ENCODE measurements at regions not wholly inside any gene's neighbourhood (a gene's known extent, or its start where the extent isn't known, plus 50 kb on each side); places are given as distances from the start of the nearest gene placed in this dataset.

GRCh38 chr16:11445486-11445885 lies 100.2 kb downstream of the RMI2 start:
- DNase-seq (ENCODE audit: low spot score) = no peak

- no peak for DNase-seq (ENCODE audit: low spot score)
Observed at GRCh38 chr16:11446566-11447119, 101.4 kb downstream of the RMI2 start.

GRCh38 chr16:11447272-11447671 lies 102.0 kb downstream of the RMI2 start:
- DNase-seq (ENCODE audit: low spot score) = no peak

- no peak for DNase-seq (ENCODE audit: low spot score)
Observed at GRCh38 chr16:11447836-11448235, 102.6 kb downstream of the RMI2 start.

- DNase-seq (ENCODE audit: low spot score) = no peak
Observed at GRCh38 chr16:11448796-11449416, 103.6 kb downstream of the RMI2 start.

GRCh38 chr16:11449716-11450115 lies 104.5 kb downstream of the RMI2 start:
- DNase-seq (ENCODE audit: low spot score) = no peak

- DNase-seq (ENCODE audit: low spot score) = no peak
Observed at GRCh38 chr16:11450136-11450535, 104.9 kb downstream of the RMI2 start.

- no peak for DNase-seq (ENCODE audit: low spot score)
Observed at GRCh38 chr16:11452298-11452697, 107.0 kb downstream of the RMI2 start.

- DNase-seq (ENCODE audit: low spot score) = no peak
Observed at GRCh38 chr16:11452746-11453389, 107.6 kb downstream of the RMI2 start.

GRCh38 chr16:11456741-11457140 lies 111.5 kb downstream of the RMI2 start:
- DNase-seq (ENCODE audit: low spot score) = no peak

GRCh38 chr16:11459722-11460121 lies 114.5 kb downstream of the RMI2 start:
- no peak for DNase-seq (ENCODE audit: low spot score)

GRCh38 chr16:11460820-11461594 lies 115.7 kb downstream of the RMI2 start:
- DNase-seq (ENCODE audit: low spot score) = no peak

- DNase-seq (ENCODE audit: low spot score) = no peak
Observed at GRCh38 chr16:11461595-11461990, 116.3 kb downstream of the RMI2 start.

GRCh38 chr16:11462036-11462435 lies 116.8 kb downstream of the RMI2 start:
- no peak for DNase-seq (ENCODE audit: low spot score)

- no peak for DNase-seq (ENCODE audit: low spot score)
Observed at GRCh38 chr16:11462861-11463260, 117.6 kb downstream of the RMI2 start.

GRCh38 chr16:11464241-11464640 lies 119.0 kb downstream of the RMI2 start:
- DNase-seq (ENCODE audit: low spot score) = no peak

- no peak for DNase-seq (ENCODE audit: low spot score)
Observed at GRCh38 chr16:11465675-11466074, 120.4 kb downstream of the RMI2 start.

GRCh38 chr16:11470676-11471415 lies 115.9 kb downstream of the LITAF start:
- DNase-seq (ENCODE audit: low spot score) = no peak

- DNase-seq (ENCODE audit: low spot score) = no peak
Observed at GRCh38 chr16:11471548-11471947, 115.2 kb downstream of the LITAF start.

GRCh38 chr16:11472410-11472809 lies 114.3 kb downstream of the LITAF start:
- DNase-seq (ENCODE audit: low spot score) = no peak

GRCh38 chr16:11472851-11473250 lies 113.9 kb downstream of the LITAF start:
- no peak for DNase-seq (ENCODE audit: low spot score)

GRCh38 chr16:11473728-11474127 lies 113.0 kb downstream of the LITAF start:
- no peak for DNase-seq (ENCODE audit: low spot score)
